GM19240 (cell line): ENCODE measurements at regions not wholly inside any gene's neighbourhood (a gene's known extent, or its start where the extent isn't known, plus 50 kb on each side); places are given as distances from the start of the nearest gene placed in this dataset.

Experiments
- DNase-seq: peaks from one replicate; pipeline ENCODE4 v3.0.0; 2011; ENCODE audit warnings: low spot score; ENCODE audit not compliant: insufficient read length

DNA sequence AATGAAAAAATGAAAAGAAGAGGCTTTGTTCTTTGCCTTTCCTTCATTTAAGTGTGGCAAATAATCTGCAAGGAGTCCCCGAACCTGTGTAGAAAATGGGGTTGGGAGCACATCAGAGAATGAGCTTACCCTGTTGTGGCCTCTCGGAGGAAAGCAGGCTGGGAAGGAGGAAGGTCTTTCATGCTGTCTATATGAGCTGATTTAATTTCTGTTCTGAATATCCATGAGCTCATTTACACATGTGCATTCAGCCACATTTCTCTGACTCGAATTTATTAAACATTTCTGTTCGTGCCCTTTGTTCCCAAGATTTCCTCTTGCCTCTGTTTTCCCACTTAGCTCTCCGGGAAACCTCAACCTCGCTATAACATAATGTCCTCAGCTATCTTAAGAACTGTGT is 584.4 kb upstream of the CDH4 start:
- DNase-seq, result no peak

DNA sequence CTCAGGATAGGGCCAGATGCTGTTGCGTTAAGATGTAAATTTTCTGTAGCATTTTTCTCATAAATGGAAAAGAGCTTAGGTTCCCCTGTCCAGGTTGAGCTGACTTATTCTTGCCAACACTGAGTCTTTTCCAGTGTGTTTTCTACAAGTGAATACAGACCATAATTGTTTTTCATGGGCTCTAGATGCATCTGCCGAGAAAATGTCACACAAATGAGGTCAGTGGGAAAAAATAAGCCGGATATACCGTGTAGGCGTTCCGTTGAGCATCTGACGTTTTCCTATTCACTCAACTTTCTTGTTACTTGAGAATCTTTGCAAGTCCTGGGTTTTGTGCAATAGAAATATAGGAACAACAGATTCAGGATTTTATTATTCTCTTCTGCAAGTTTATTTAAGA is 582.9 kb upstream of the CDH4 start:
- no peak for DNase-seq

DNA sequence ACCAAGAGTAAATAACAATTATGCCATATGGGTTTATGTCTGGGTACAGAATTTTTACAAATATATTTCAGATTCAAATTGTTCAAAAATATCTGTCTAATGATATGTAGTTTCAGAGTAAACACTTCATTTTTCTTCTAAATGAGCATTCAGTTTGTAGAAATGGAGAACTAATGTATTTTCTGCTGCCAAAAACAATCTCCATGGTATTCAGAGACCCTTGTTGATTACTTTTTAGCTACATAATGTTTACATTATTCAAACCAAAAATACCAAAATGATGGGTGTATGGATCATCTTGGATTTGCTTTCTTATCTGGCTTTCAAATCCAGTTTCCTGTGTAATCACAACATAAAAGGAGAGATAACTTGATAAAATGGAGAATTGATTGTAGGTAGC is 576.0 kb upstream of the CDH4 start:
- no peak for DNase-seq

DNA sequence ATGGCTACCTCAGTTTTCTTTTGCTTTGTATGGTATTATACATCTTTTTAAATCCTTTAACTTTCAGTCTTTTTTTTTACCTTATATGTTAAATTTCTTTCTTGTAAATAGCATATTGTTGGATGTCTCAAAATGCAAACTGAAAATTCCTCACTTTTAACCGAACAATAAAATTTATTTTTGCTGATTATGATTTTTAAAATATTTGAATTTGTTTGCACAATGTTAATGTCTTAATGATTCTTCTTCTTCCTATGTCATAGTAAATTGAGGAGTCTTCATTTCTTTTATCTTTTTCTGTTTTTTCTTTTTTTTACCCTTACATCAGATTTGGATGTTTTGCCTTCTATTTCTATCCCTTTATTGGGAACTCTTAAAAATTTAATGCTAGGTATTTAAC is 574.2 kb upstream of the CDH4 start:
- no peak for DNase-seq

DNA sequence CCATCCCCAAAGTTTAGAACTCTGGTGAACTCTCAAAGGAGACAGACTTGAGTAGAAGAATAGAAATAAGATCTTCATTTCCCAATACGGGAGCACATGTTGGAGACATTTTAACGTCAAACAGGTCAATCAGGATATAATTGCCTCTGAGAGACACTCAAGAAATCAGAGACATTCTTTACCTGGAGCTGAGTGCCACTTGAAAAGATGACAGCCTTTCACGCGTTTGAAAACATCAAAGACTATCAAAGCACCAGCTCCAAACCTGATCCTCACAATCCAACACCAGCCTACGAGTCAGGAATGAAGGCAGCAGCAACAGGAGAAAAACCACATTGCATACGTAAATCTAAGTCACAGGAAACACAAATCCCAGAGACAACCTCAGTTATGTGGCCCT is 571.5 kb upstream of the CDH4 start:
- no peak for DNase-seq

DNA sequence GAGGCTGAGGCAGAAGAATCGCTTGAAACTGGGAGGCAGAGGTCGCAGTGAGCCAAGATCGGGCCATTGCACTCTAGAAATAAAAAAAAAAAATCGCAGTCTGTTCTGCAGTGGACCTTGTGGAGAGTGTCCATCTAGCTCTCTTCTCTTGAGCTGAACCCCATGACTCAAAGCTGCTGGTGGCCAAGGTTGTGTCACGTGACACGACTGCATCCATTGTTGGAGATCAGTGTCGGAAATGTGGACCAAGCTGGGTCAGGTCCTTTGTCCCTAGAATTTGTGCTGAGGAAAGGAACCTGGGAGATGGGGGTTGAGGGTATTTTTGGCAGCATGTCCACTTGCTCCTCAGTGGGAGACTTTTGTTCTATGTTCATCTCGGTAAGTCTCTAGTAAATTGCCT is 564.8 kb upstream of the CDH4 start:
- no peak for DNase-seq

DNA sequence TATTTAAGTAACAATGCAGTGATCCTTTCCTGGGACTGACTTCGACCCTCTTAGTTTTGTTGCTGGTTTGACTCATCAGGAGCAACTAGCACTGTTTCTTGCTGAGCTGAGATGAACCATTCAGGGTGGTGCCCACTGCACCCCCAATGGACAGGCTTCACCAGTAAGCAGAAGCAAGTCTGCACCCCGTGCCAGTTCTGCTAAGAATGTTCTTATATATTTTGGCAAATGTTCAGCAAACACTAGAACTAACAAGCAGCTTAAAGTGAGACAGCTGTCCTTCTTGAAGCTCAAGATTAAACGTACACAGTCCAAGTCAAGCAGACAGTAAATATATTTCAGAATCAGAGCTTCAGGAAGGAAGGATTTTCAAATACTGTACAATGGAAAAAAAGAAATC is 561.3 kb upstream of the CDH4 start:
- DNase-seq, result no peak

DNA sequence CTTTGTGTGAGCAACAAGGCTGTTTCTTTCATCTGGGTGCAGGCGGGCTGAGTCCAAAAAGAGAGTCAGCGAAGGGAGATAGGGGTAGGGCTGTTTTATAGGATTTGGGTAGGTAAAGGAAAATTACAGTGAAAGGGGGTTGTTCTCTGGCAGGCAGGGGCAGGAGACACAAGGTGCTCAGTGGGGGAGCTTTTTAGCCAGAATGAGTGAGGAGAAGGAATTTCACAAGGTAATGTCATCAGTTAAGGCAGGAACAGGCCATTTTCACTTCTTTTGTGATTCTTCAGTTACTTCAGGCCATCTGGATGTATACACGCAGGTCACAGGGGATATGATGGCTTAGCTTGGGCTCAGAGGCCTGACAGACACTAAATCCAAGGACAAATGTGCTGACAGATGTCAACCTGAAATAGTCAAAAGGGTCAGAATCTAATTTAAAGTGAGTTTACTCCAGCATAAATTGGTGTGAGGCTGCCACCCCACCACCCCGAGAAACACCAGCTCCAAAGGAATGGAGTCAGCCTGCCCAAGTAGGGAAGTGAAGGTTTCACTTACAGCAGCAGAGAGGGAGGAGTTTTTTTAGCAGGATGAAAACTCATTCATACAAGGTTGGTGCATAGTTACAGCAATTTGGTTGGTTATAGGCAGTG is 560.0 kb upstream of the CDH4 start:
- DNase-seq, result no peak

DNA sequence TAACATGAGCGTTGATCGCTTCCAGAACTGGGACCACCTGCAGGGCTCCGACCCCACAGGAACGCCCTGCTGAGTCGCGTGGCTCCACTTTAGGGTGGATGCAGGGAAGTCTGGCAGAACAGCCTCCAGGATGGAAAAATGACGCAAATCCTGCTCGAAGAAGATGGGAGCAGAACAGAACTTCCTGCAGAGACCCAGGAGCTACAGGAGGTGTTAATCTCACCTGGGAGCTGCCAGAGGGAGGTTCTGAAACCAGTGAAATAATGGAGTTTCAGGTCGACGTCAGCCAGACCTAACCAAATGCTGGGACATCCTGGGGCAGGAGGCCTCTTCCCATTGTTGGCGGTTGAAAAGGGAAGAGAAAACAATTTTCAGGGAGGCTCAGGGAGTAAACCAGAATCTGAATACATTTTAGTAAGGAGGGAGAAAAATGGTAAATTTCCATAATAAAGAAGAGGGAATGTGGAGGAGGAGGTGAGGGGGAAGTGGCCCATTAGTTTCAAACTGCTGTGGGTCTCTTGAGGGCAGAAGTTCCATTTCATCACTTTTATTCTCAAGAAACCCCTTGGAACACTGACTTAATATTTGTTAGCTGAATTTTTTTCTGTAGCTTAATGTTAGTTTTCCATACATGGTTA is 558.4 kb upstream of the CDH4 start:
- no peak for DNase-seq

DNA sequence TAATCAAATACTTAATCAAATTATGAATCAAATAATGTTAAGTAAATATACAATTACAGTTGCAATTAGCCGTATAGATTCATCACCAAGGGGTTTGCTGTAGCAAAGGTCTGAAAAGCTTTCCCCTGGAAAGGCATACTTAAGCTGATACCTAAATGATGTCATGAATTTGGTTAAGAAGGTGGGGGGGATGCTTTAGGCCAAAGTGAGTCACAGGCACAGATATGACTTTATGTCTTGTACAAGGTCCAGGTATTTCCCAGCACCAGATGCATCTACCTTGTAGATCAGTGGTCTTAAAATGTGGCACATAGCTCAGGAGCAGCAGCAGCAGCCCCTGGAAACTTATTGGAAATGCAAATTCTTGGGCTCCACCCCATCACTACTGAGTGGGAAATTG is 557.3 kb upstream of the CDH4 start:
- no peak for DNase-seq

DNA sequence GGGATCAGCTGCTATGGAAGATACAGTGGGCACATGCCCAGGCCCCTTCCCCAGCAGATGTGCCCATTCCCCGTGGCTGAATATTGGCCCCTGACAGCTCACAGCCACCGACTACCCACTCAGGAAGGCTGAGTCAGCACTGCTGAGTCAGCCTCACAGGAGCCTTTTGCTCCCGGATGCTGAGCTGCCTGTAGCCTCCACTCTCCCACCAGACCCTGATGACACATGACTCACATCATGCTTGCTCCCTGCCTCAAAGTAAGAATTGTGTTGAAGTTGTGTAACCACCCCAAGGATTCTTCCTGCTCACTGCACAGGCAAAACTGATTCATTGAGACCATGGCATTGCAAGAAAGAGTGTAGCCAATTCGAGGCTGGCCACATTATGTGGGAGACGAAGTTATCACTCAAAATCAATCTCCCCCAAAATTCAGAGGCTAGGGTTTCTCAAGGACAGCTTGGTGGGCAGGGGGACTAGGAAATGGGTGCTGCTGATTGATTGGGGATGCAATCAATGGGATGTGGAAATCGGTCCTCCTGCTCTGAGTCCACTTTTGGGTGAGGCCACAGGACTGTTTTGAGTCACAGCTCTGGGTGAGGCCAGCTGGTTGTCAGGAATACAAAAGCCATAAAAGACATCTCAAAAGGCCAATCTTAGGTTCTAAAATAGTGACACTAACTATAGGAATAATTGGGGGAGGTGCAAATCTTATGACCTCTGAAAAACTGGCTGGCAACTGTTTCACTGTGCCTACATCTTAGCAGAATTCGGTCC is 556.6 kb upstream of the CDH4 start:
- no peak for DNase-seq

DNA sequence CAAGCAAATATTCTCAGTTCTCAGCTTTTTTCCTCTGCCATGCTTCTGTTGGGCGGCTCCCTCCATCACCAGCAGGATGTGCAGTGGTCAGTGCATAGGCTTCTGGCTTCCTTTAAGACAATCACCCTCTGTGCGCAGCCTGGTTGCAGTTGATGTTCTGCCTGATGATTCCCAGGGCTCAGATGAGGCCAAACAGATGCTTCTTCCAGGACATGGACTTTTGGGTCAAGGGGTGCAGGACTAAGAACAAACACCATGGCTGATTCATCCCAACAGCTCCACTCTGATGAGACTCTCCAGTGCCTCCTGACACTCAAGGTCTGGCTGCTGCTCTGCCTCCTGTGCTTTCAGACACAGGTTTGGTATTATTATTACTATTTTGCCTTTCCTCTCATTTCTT is 554.8 kb upstream of the CDH4 start:
- DNase-seq, result no peak

DNA sequence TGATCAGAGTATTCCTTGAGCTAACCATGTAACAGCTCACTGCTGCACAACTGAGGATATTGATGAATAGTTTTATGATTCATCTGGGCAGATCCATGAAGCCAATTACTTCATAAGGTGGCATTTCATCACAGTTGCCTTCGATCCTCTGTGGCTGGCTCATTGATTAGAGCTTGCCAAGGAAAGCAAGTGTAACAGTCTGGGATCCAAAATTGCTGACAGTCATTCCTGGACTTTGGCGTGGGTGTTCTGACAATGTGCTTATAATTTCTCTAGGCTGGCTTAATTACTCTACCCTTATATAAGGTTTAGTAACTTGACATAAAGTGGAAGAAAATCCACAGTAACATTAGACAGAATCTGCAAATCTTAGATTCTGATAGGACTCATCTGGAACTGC is 551.3 kb upstream of the CDH4 start:
- no peak for DNase-seq

DNA sequence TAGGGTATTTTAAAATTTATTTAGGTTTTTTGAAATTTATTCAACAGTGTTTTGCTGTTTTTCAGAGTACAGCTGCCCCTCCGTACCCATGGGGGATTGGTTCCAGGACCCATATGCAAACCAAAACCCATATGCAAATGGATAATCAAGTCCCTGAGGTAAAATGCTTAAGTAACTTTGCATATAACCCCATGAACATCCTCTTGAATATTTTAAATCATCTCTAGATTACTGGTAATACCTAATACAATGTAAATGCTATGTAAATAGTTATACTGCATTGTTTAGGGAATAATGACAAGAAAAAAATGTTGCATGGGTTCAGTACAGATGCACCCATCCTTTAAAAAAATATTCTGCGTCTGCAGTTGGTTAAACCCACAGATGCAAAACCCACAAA is 547.9 kb upstream of the CDH4 start:
- DNase-seq, result no peak

DNA sequence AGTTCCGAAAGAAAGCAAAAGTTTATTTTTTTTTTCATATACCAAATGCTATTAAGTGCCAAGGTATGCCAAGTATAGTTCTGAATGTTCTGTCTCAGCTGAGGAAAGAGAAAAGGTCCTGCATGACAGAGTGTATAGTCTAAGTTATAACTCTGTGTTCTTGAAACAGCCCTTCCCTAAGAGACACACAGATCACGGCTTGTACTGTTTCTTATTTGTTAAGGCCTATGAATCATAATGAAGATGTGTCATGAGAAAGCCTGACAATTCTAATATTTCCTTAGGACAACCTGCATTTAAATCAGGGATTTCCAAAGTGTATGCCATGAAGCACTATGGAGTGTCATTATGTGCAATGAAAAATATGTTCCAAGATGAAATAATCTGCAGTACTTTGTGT is 538.7 kb upstream of the CDH4 start:
- DNase-seq, result no peak

DNA sequence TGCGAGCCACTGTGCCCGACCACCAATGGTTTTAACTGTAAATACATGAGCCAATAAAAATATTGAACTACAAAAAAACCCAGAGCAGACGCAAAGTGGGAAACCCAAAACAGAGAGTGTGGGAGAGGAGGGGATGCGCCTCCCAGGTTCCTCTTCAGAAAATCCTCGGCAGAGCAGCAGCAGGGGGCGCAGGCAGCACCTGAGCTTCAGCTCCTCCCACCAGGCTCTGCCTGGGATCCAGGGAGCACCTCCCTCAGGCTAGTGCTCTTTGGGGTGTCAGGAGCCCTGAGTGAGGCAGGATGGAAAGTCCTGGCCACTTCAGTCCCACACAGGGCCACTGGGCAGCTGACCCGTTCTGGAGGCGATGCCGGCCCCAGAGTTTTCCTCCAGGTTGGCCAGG is 536.9 kb upstream of the CDH4 start:
- no peak for DNase-seq

DNA sequence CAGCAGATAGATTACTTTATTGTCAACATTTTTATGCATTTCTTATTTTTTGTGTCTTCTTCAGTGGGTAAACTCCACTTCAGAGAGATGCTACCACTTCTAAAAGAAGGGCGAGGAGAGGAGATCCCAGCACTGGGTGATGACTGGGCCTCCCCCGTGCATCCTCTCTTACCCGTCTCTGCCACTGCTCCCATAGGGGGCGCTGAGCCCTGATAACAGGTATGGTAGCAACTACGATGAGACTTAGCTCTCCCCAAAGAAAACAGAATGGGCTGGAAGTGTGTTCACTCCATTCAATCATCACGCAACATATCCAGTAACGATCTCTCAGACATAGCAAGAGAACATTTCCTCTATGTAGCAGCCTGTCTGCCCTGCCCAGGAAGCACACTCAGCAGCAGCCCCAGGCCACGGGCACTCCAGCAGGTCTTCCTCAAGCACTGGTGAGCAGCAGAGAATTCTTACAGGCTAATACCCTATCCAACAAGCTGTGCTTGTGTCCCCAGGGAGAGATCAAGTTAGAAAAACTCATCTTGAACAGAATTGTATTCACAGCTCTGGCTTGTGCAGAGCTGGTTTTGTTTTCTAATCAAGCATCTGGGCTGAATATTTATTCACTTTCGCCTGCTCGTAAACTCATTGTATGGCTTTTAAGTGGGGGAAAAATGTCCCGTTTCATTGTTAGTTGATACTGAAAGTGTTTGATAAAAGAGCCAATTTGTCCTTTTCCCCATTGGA is 533.1 kb upstream of the CDH4 start:
- no peak for DNase-seq

DNA sequence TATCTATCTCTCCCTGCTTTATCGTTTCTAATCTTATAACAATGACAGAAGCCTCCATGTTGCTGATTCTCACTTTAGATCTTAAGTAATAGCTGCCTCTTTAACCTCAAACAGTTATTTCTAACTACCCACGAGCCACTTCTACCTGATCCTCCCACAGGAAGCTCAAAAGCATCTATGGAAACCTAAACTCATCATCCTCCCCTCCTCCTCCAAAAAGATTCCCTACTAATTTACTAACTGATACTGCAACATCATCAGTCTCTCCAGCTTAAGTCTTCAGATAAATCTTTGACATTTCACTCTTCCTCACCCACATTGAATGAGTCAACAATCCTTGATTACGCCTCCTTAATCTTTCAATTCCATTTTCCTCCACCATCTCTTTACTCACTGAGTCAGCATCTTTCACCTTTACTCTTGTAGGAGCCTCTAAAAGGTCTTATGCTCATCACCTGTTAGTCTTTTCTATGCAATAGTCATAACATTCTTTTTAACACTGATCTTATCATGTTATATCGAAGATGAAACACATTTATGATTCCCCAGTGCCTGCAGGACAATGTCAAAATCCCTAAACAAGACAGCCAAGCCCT is 526.7 kb upstream of the CDH4 start:
- no peak for DNase-seq

DNA sequence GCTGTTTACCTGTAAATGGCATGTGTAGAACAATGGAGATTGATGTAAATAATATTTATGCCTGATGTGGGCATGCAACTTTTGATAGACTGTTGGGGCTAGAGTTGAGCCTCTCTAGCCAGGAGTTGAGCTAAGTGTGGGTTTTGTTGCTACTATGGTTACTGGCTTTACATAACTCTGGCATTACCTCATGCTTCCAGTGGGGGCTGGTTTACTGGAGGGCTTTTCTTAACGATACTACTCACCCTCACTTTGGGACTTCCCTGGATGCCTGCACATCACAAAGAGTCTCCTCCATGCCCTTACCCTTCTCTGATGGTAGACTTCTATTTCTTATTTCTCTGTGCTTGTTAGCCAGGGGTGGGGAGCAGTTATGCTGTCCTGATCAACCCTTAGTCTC is 524.6 kb upstream of the CDH4 start:
- DNase-seq, result no peak

DNA sequence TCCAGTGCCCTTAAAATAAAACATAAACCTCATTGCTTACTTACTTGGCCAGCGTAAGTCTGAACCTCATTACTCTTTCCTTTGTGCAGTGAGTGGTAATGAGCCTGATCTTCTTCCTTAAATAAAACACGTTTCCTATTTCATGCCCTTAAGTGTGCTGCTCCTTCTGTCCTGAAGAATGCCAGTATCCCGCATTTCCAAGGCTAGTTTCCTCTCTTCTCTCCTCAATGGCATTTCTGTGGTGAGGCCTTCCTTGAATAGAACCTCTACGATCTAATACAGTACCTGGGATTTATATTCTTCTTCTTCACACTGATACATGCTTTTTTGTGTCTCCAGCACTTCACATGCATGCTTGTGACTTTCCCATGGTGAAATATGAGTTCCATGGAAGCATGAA is 523.4 kb upstream of the CDH4 start:
- DNase-seq, result no peak

DNA sequence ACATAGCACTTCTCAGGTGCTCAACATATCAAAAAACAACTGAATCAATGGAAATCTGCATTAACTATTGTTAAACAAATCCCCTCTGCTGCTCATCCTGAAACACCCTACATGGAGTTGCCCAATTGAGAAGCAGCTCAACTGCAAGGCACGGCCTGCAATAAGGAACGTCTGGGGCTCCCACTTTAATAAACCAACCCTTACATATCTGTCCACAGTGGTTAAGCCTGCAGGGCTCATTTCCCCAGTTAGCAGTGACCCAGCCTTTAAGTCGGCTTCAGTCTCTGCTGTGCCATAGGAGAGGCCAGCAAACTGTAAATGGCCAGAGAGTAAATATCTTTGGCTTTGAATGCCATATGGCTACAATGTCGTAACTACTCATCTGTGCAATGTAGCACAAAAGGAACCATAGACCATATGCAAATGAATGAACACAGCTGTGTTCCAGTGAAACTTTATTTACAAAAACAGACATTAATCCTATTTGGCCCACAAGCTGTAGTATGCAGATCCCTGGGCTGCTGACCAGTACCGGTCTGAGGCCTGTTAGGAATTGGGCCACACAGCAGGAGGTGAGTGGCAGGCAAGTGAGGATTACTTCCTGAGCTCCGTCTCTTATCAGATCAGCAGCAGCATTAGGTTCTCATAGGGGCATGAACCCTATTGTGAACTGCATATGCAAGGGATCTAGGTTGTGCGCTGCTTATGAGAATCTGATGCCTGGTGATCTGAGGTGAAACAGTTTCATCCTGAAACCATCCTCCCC is 522.7 kb upstream of the CDH4 start:
- DNase-seq, result no peak
